ENCODE measurements at regions not wholly inside any gene's neighbourhood (a gene's known extent, or its start where the extent isn't known, plus 50 kb on each side); places are given as distances from the start of the nearest gene placed in this dataset.

DNA sequence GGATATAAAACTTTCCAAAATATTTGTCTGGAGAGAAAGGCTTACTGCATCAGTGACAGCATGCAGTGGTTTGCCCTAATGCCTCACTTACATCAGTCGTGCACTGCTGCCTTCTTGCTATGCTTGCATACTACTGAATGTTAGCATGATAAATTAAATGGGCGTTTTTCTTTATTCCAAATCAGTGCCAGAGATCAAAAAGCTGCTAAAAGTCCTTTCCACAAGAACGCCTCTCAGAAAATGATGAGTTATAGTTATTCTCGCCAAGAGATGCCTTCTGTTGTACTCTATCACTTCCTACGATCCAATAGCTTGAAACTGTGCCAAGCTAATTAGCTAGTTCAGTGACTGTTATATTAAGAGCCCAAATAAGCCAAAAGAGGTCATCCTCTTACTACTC lies 345.8 kb upstream of the ROBO2 start:
- H3K27ac ChIP-seq, result no peak overlapping the region
- H3K4me3 ChIP-seq (IDR thresholded peaks at IDR 0.05; ENCODE audit: insufficient read depth, low read depth, low read length), result no peak overlapping the region
- H3K79me2 ChIP-seq (ENCODE audit: insufficient read depth, low read depth), result no peaks in the 10 kb centered on the region
- H2AFZ ChIP-seq (ENCODE audit: low read depth), result no peak overlapping the region
- TF ChIP-seq, protein P1, sequence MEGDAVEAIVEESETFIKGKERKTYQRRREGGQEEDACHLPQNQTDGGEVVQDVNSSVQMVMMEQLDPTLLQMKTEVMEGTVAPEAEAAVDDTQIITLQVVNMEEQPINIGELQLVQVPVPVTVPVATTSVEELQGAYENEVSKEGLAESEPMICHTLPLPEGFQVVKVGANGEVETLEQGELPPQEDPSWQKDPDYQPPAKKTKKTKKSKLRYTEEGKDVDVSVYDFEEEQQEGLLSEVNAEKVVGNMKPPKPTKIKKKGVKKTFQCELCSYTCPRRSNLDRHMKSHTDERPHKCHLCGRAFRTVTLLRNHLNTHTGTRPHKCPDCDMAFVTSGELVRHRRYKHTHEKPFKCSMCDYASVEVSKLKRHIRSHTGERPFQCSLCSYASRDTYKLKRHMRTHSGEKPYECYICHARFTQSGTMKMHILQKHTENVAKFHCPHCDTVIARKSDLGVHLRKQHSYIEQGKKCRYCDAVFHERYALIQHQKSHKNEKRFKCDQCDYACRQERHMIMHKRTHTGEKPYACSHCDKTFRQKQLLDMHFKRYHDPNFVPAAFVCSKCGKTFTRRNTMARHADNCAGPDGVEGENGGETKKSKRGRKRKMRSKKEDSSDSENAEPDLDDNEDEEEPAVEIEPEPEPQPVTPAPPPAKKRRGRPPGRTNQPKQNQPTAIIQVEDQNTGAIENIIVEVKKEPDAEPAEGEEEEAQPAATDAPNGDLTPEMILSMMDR (conservative IDR thresholded peaks at IDR 0.05; ENCODE audit: low read depth, low read length), result no peak
- H3K9ac ChIP-seq, result no peak overlapping the region
- no peak overlapping the region for H3K4me2 ChIP-seq
- no peaks in the 10 kb centered on the region for H4K20me1 ChIP-seq (ENCODE audit: insufficient read depth)
- H3K27me3 ChIP-seq (ENCODE audit: insufficient read depth, low read depth), result no peaks in the 10 kb centered on the region
- no peaks in the 10 kb centered on the region for H3K4me1 ChIP-seq (ENCODE audit: low read depth, poor library complexity, severe bottlenecking)
- H3K36me3 ChIP-seq (ENCODE audit: insufficient read depth), result no peaks in the 10 kb centered on the region

DNA sequence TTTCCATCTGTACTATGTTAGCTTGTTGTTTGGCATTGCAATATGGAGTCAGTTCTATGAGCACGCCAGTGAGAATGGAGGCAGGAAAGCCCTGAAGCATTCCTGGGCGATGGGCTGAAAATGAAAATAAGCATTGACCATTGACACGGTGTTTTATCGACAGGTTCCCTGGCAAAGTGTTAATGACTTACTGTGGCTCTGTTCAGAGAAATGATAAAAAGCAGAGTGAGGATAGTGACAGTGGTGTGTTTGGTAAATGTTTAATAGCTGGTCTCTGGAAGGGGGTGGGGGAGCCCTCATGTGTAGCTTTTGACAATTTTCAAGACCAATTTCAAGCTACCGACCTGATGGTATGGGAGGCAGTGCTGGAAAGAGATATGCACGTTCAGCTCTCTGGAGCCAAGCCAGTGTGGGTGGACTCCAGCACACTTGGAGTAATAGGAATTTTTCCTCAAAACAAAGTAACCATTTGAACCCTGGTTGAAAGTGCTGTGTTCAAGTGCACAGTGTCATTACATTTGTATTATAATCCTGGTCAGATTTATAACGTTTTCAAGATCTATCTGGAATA lies 341.7 kb upstream of the ROBO2 start:
- H3K79me2 ChIP-seq (ENCODE audit: insufficient read depth, low read depth), result no peaks in the 10 kb centered on the region
- H3K27ac ChIP-seq, result no peak overlapping the region

DNA sequence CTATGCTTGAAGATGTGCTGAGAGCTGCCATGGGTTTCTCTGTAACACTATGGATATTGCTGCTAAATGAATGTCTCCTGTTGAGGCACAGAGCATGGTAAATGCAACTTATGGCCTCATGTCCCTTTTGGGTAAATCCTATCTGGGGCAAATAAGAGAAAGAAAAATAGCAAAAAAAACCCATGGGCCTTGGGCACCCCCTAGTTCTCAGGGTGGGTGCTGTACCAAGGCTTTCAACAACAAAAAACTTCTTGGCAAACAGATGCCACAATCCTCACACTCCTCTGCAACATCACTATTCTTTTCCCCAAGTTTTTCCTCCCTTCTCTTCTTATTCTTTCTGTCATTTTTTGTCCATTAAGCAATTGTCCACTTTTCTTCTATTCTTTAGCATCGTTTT lies 340.1 kb upstream of the ROBO2 start:
- Histone ChIP-seq H3K27ac (no peak overlapping the region), H3K9ac (no peak overlapping the region), H2AFZ (ENCODE audit: low read depth) (no peak overlapping the region), H3K27me3 (ENCODE audit: insufficient read depth, low read depth) (no peaks in the 10 kb centered on the region), H4K20me1 (ENCODE audit: insufficient read depth) (no peaks in the 10 kb centered on the region), H3K4me1 (ENCODE audit: low read depth, poor library complexity, severe bottlenecking) (no peaks in the 10 kb centered on the region), H3K36me3 (ENCODE audit: insufficient read depth) (no peaks in the 10 kb centered on the region), H3K79me2 (ENCODE audit: insufficient read depth, low read depth) (no peaks in the 10 kb centered on the region), H3K4me2 (no peak overlapping the region), H3K4me3 (IDR thresholded peaks at IDR 0.05; ENCODE audit: insufficient read depth, low read depth, low read length) (no peak overlapping the region)
- TF ChIP-seq, protein P1 (conservative IDR thresholded peaks at IDR 0.05; ENCODE audit: low read depth, low read length), result no peak

More for the DNA sequence above, 341.7 kb upstream of the ROBO2 start:
- no peak overlapping the region for H3K4me2 ChIP-seq
- H3K36me3 ChIP-seq (ENCODE audit: insufficient read depth), result no peaks in the 10 kb centered on the region
- H4K20me1 ChIP-seq (ENCODE audit: insufficient read depth), result no peaks in the 10 kb centered on the region
- H3K4me3 ChIP-seq (IDR thresholded peaks at IDR 0.05; ENCODE audit: insufficient read depth, low read depth, low read length), result no peak overlapping the region
- no peaks in the 10 kb centered on the region for H3K27me3 ChIP-seq (ENCODE audit: insufficient read depth, low read depth)
- H3K9ac ChIP-seq, result no peak overlapping the region
- H3K4me1 ChIP-seq (ENCODE audit: low read depth, poor library complexity, severe bottlenecking), result no peaks in the 10 kb centered on the region
- H2AFZ ChIP-seq (ENCODE audit: low read depth), result no peak overlapping the region
- TF ChIP-seq, protein P1 (conservative IDR thresholded peaks at IDR 0.05; ENCODE audit: low read depth, low read length), result no peak

DNA sequence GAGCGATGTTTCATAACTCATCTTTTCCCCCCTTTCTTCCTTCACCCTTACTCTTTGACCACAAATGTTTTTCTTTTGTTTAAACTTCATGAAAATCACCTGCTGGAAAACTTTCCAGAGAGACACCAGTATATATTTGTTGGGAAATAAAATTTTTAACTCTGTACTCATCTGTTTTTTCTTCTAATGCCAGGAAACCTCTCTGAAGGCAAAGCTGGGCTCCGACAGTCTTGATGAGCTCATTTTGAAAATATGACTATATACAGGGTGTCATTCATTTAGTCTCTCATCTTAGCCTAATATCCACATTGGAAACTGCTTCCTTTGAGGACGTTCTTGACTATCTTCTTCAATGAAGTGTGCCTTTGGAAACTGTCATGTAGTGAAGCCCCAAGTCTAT lies 339.6 kb upstream of the ROBO2 start:
- no peak overlapping the region for H3K4me2 ChIP-seq
- no peak overlapping the region for H3K4me3 ChIP-seq (IDR thresholded peaks at IDR 0.05; ENCODE audit: insufficient read depth, low read depth, low read length)
- no peaks in the 10 kb centered on the region for H3K36me3 ChIP-seq (ENCODE audit: insufficient read depth)
- no peak overlapping the region for H3K27ac ChIP-seq
- no peak overlapping the region for H2AFZ ChIP-seq (ENCODE audit: low read depth)
- no peaks in the 10 kb centered on the region for H3K27me3 ChIP-seq (ENCODE audit: insufficient read depth, low read depth)
- no peaks in the 10 kb centered on the region for H3K4me1 ChIP-seq (ENCODE audit: low read depth, poor library complexity, severe bottlenecking)
- H4K20me1 ChIP-seq (ENCODE audit: insufficient read depth), result no peaks in the 10 kb centered on the region
- H3K9ac ChIP-seq, result no peak overlapping the region
- H3K79me2 ChIP-seq (ENCODE audit: insufficient read depth, low read depth), result no peaks in the 10 kb centered on the region
- TF ChIP-seq, protein P1 (conservative IDR thresholded peaks at IDR 0.05; ENCODE audit: low read depth, low read length), result no peak
